ENCODE measurements at regions not wholly inside any gene's neighbourhood (a gene's known extent, or its start where the extent isn't known, plus 50 kb on each side); places are given as distances from the start of the nearest gene placed in this dataset.

DNA sequence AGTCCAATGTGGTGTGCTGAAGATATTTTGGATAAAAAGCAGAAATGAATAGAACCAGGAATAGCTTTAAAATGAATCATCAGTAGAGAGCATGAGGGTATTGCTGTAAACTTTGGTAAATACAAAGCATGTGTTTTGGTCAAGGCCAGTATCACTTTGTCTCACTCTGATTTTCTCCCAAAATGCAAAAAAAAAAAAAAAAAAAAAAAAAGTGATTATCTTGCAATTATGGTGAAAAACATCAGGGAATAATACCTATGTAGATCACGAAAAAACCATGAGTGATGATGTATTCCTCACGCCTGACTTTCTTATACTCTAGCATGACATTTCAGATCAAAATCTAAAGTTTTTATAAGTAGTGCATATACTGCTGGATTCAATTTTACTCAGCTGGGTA, 897.9 kb upstream of the FAT3 start:
- TF ChIP-seq, protein P1, sequence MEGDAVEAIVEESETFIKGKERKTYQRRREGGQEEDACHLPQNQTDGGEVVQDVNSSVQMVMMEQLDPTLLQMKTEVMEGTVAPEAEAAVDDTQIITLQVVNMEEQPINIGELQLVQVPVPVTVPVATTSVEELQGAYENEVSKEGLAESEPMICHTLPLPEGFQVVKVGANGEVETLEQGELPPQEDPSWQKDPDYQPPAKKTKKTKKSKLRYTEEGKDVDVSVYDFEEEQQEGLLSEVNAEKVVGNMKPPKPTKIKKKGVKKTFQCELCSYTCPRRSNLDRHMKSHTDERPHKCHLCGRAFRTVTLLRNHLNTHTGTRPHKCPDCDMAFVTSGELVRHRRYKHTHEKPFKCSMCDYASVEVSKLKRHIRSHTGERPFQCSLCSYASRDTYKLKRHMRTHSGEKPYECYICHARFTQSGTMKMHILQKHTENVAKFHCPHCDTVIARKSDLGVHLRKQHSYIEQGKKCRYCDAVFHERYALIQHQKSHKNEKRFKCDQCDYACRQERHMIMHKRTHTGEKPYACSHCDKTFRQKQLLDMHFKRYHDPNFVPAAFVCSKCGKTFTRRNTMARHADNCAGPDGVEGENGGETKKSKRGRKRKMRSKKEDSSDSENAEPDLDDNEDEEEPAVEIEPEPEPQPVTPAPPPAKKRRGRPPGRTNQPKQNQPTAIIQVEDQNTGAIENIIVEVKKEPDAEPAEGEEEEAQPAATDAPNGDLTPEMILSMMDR (IDR thresholded peaks at IDR 0.05) = no peak
- TF ChIP-seq EZH2 (IDR thresholded peaks at IDR 0.05; ENCODE audit: borderline replicate concordance, insufficient read depth, low read depth, low read length, poor library complexity, severe bottlenecking) = no peak
- no peaks in the 10 kb centered on the region for H3K36me3 ChIP-seq (replicated peaks in 1 of 2; ENCODE audit: control extremely low read depth in 1 of 2, control insufficient read depth in 1 of 2, extremely low read depth in 1 of 2, insufficient read depth in 2 of 2, low read length in 1 of 2)

DNA sequence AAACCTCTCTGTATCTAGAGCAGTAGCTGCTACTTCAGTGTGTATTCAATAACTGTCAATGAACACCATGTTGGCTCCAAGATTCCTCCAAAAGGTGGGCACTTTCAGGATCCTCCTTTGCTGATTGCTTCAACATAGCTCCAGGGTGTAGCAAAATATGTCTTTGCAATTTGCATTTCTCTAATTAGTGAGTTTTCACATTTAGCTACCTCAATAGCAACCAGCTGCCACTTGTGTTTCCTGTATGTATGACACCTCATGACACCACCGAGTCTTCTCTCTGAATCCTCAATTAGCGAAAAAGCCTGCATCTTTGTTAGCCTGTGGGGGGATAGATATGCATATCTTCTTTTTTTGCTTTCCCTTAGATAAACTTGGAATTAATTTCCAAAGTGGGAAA, 898.3 kb upstream of the FAT3 start:
- CTCF ChIA-PET = no interaction called here
- H3K27me3 Mint-ChIP-seq = no peaks in the 10 kb centered on the region
- no peak overlapping the region for H3K4me3 Mint-ChIP-seq
- Histone ChIP-seq H3K4me2 (replicated peaks; ENCODE audit: low read depth, low read length, poor library complexity, severe bottlenecking) (no peak overlapping the region), H3K27me3 (replicated peaks in 1 of 4; ENCODE audit: control extremely low read depth in 1 of 4, control insufficient read depth in 3 of 4, insufficient read depth in 4 of 4, low read length in 3 of 4) (no peaks in the 10 kb centered on the region), H3K4me3 (ENCODE audit: control extremely low read depth in 1 of 5, extremely low read depth in 1 of 5, insufficient read depth in 1 of 5, low read depth in 2 of 5, low read length in 4 of 5) (no peak overlapping the region), H4K20me1 (ENCODE audit: control insufficient read depth, insufficient read depth, low read length, poor library complexity, severe bottlenecking) (no peaks in the 10 kb centered on the region), H2AFZ (ENCODE audit: insufficient read depth, low read depth, low read length, poor library complexity, severe bottlenecking) (no peak overlapping the region), H3K79me2 (ENCODE audit: control insufficient read depth, insufficient read depth, low read length) (no peaks in the 10 kb centered on the region), H3K27ac (ENCODE audit: low read length in 2 of 2) (no peak overlapping the region), H3K9me3 (ENCODE audit: control extremely low read depth in 1 of 3, control insufficient read depth in 2 of 3, insufficient read depth in 1 of 3, low read length in 2 of 3) (peaks cover 0 to 8% (median 0%) of the 10 kb centered on the region in 3 donors), H3K9ac (ENCODE audit: low read length) (no peak overlapping the region), H3K4me1 (ENCODE audit: control insufficient read depth in 2 of 2, insufficient read depth in 2 of 2, low read length in 2 of 2) (no peaks in the 10 kb centered on the region), H3K36me3 (replicated peaks in 1 of 2; ENCODE audit: control extremely low read depth in 1 of 2, control insufficient read depth in 1 of 2, extremely low read depth in 1 of 2, insufficient read depth in 2 of 2, low read length in 1 of 2) (no peaks in the 10 kb centered on the region)
- POLR2A ChIA-PET = no interaction called here
- no peak overlapping the region for H3K27ac Mint-ChIP-seq
- DNase-seq = no peak
- ATAC-seq (ENCODE audit: low read depth) = no peak
- no CpG with 5 or more reads among the region's 2 CpGs for WGBS (ENCODE audit: insufficient coverage)
- H3K4me1 Mint-ChIP-seq = no peaks in the 10 kb centered on the region
- TF ChIP-seq, protein P1 (IDR thresholded peaks at IDR 0.05) = no peak
- TF ChIP-seq EZH2 (IDR thresholded peaks at IDR 0.05; ENCODE audit: borderline replicate concordance, insufficient read depth, low read depth, low read length, poor library complexity, severe bottlenecking) = no peak
- intact Hi-C loops (cut with micrococcal nuclease) = no loop called here
- peaks cover 4% of the 10 kb centered on the region for H3K9me3 Mint-ChIP-seq (ENCODE audit: insufficient read depth)

More for the DNA sequence above, 897.9 kb upstream of the FAT3 start:
- POLR2A ChIA-PET = no interaction called here
- ATAC-seq (ENCODE audit: low read depth) (no peak), DNase-seq (no peak)
- no CpG with 5 or more reads among the region's 2 CpGs for WGBS (ENCODE audit: insufficient coverage)
- intact Hi-C loops (cut with micrococcal nuclease) = no loop called here
- Histone ChIP-seq H3K9me3 (ENCODE audit: control extremely low read depth in 1 of 3, control insufficient read depth in 2 of 3, insufficient read depth in 1 of 3, low read length in 2 of 3) (peaks cover 0 to 4% (median 0%) of the 10 kb centered on the region in 3 donors), H3K4me1 (ENCODE audit: control insufficient read depth in 2 of 2, insufficient read depth in 2 of 2, low read length in 2 of 2) (no peaks in the 10 kb centered on the region), H3K79me2 (ENCODE audit: control insufficient read depth, insufficient read depth, low read length) (no peaks in the 10 kb centered on the region), H3K9ac (ENCODE audit: low read length) (no peak overlapping the region), H3K4me3 (ENCODE audit: control extremely low read depth in 1 of 5, extremely low read depth in 1 of 5, insufficient read depth in 1 of 5, low read depth in 2 of 5, low read length in 4 of 5) (no peak overlapping the region), H3K27me3 (replicated peaks in 1 of 4; ENCODE audit: control extremely low read depth in 1 of 4, control insufficient read depth in 3 of 4, insufficient read depth in 4 of 4, low read length in 3 of 4) (no peaks in the 10 kb centered on the region), H2AFZ (ENCODE audit: insufficient read depth, low read depth, low read length, poor library complexity, severe bottlenecking) (no peak overlapping the region), H4K20me1 (ENCODE audit: control insufficient read depth, insufficient read depth, low read length, poor library complexity, severe bottlenecking) (no peaks in the 10 kb centered on the region), H3K27ac (ENCODE audit: low read length in 2 of 2) (no peak overlapping the region), H3K4me2 (replicated peaks; ENCODE audit: low read depth, low read length, poor library complexity, severe bottlenecking) (no peak overlapping the region)
- no peak overlapping the region for H3K27ac Mint-ChIP-seq
- peaks cover 4% of the 10 kb centered on the region for H3K9me3 Mint-ChIP-seq (ENCODE audit: insufficient read depth)
- CTCF ChIA-PET = no interaction called here
- H3K27me3 Mint-ChIP-seq = no peaks in the 10 kb centered on the region
- H3K4me1 Mint-ChIP-seq = no peaks in the 10 kb centered on the region
- H3K4me3 Mint-ChIP-seq = no peak overlapping the region
